A673 (cell line): ENCODE measurements at regions not wholly inside any gene's neighbourhood (a gene's known extent, or its start where the extent isn't known, plus 50 kb on each side); places are given as distances from the start of the nearest gene placed in this dataset.

Experiments
- BruUV-seq: library from RNA; stranded (reverse); fragments of 400-500 nt; replicated peaks from 2 replicates; lab custom pipeline; 2021; lab: Mats Ljungman, UMichigan
- CTCF ChIA-PET: fragments of 300-600 bp; sonication (Branson Sonifier 250); formaldehyde crosslinking; loops from one replicate; lab custom pipeline; 2022; ENCODE audit warnings: antibody characterized with exemption; lab: Charles Lee
- POLR2A ChIA-PET: fragments of 300-600 bp; sonication (Branson Sonifier 250); formaldehyde crosslinking; loops from one replicate; lab custom pipeline; 2022; ENCODE audit warnings: antibody characterized with exemption; ENCODE audit not compliant: low non-redundant PET; lab: Charles Lee
- DNase-seq: peaks from one replicate; pipeline ENCODE4 v3.0.0-alpha.2; 2015; ENCODE audit warnings: low spot score
- H3K27ac ChIP-seq: fragments of 200-600 bp; sonication (generic); 2 replicates; pipeline ENCODE4 v1.5.1; 2016; ENCODE audit warnings: mixed run types, low read depth, mild to moderate bottlenecking, mixed read lengths, antibody characterized with exemption, low read length; ENCODE audit not compliant: poor library complexity, severe bottlenecking
- H3K27me3 ChIP-seq: fragments of 200-600 bp; sonication (generic); replicated peaks from 2 replicates; pipeline ENCODE4 v1.6.1; 2017; ENCODE audit warnings: mixed run types, low read depth, mild to moderate bottlenecking, mixed read lengths, antibody characterized with exemption, low read length; ENCODE audit not compliant: insufficient read depth, poor library complexity
- H3K36me3 ChIP-seq: fragments of 200-600 bp; sonication (generic); 2 replicates; pipeline ENCODE4 v1.6.1; 2016; ENCODE audit warnings: mixed run types, mild to moderate bottlenecking, mixed read lengths, antibody characterized with exemption, low read length; ENCODE audit not compliant: insufficient read depth, poor library complexity, severe bottlenecking
- H3K4me1 ChIP-seq: fragments of 200-600 bp; sonication (generic); 2 replicates; pipeline ENCODE4 v1.6.1; 2017; ENCODE audit warnings: mixed run types, mild to moderate bottlenecking, mixed read lengths, antibody characterized with exemption, low read length; ENCODE audit not compliant: insufficient read depth, poor library complexity, severe bottlenecking
- H3K4me3 ChIP-seq: fragments of 200-600 bp; sonication (generic); 2 replicates; pipeline ENCODE4 v1.5.1; 2016; ENCODE audit warnings: low read depth, mixed run types, mild to moderate bottlenecking, mixed read lengths, low read length; ENCODE audit not compliant: poor library complexity, severe bottlenecking
- H3K9me3 ChIP-seq: fragments of 200-600 bp; sonication (generic); 2 replicates; pipeline ENCODE4 v1.6.1; 2016; ENCODE audit warnings: mixed run types, low read depth, mild to moderate bottlenecking, mixed read lengths, antibody characterized with exemption, low read length; ENCODE audit not compliant: poor library complexity, severe bottlenecking
- EZH2 ChIP-seq: fragments of 200-600 bp; sonication (generic); IDR thresholded peaks from 2 replicates; pipeline ENCODE4 v1.6.1; 2017; ENCODE audit warnings: borderline replicate concordance, low read depth, mild to moderate bottlenecking, mixed read lengths, antibody characterized with exemption, low read length; ENCODE audit not compliant: poor library complexity, severe bottlenecking
- intact Hi-C: fragments of 100-400 bp; cut with micrococcal nuclease; formaldehyde crosslinking; loops from one replicate; pipeline ENCODE4 v1.10.0; 2022; ENCODE audit not compliant: unreplicated experiment
- TF ChIP-seq, protein P1 (sequence below): fragments of 300-800, 200-600 bp; sonication (generic); conservative IDR thresholded peaks from 2 replicates; pipeline ENCODE4 v1.5.1; 2017; ENCODE audit warnings: low read depth, mild to moderate bottlenecking, antibody characterized with exemption, low read length, moderate library complexity, mixed read lengths

DNA sequence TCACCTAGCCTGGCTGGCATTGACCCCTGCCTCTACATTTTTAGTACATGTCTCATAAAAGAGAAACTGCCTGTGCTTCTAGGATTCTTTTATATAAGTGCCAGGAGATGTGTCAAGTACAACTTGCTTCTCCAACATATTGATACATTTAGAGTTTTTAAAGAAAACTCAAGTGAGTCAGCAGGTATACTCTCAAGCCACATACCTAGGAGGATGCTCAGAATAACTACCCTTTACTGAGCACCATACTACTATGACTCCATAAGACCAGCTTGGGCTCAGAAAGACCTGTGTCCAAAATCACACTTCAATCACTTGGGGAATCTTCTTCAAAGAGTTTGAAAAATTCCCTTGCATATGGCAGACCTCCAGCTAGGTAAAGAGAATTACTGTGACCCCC is 389.8 kb upstream of the SLC24A2 start:
- Histone ChIP-seq H3K9me3 (no peaks in the 10 kb centered on the region), H3K27ac (no peak overlapping the region), H3K4me3 (no peak overlapping the region), H3K27me3 (no peaks in the 10 kb centered on the region), H3K36me3 (no peaks in the 10 kb centered on the region), H3K4me1 (no peaks in the 10 kb centered on the region)
- intact Hi-C loops = no loop called here
- no peak for TF ChIP-seq EZH2
- TF ChIP-seq, protein P1, sequence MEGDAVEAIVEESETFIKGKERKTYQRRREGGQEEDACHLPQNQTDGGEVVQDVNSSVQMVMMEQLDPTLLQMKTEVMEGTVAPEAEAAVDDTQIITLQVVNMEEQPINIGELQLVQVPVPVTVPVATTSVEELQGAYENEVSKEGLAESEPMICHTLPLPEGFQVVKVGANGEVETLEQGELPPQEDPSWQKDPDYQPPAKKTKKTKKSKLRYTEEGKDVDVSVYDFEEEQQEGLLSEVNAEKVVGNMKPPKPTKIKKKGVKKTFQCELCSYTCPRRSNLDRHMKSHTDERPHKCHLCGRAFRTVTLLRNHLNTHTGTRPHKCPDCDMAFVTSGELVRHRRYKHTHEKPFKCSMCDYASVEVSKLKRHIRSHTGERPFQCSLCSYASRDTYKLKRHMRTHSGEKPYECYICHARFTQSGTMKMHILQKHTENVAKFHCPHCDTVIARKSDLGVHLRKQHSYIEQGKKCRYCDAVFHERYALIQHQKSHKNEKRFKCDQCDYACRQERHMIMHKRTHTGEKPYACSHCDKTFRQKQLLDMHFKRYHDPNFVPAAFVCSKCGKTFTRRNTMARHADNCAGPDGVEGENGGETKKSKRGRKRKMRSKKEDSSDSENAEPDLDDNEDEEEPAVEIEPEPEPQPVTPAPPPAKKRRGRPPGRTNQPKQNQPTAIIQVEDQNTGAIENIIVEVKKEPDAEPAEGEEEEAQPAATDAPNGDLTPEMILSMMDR = no peak
- CTCF ChIA-PET = interaction anchor here (0.6 kb wide), 1 partner anchor 12 kb away, joined by 5 read pairs; no protein-coding TSS in a partner anchor
- POLR2A ChIA-PET = no interaction called here
- DNase-seq = no peak
- BruUV-seq = no TSS peak

DNA sequence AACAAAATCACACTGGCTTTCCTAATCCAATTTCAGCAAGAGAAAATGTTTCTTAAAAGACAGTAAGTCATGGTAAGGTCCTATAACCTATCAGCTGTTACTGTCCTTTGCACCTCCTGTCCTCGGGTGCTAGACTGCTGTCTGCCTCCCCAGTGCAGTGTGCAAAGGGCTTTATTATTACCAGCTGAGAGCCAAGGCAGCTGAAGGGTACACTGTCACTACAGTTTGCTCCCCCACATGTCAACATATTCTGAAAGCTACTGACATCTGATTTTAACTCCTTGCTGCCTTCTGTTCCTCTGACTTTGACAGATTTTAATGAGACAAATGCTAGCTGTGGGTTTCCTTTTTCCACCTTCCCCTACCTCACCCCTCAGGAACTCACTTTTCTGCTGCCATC is 389.4 kb upstream of the SLC24A2 start:
- Histone ChIP-seq H3K27me3 (no peaks in the 10 kb centered on the region), H3K9me3 (no peaks in the 10 kb centered on the region), H3K27ac (no peak overlapping the region), H3K36me3 (no peaks in the 10 kb centered on the region), H3K4me1 (no peaks in the 10 kb centered on the region), H3K4me3 (no peak overlapping the region)
- BruUV-seq = no TSS peak
- no peak for DNase-seq
- ChIA-PET POLR2A (no interaction called here), CTCF (interaction anchor here (0.6 kb wide), 1 partner anchor 13 kb away, joined by 5 read pairs; no protein-coding TSS in a partner anchor)
- TF ChIP-seq, protein P1 = no peak
- no peak for TF ChIP-seq EZH2
- intact Hi-C loops = no loop called here

DNA sequence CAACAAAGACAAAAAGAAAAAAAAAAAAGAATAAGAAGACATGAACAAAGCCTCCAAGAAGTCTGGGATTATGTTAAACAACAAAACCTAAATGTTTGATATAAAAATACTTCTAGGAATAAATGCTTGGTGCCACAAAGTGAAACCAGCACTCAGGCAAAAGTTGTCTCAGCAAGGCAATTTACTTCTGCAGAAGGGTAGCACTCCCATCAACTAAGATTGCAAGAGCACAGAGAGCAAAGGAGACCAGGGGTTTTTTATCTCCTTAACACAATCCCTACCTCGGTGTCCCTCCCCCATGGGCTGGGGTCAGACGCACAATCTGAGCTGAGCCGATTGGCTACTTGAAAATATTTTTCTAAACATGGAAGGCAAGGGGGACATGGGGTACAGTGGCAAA is 381.3 kb upstream of the SLC24A2 start:
- no TSS peak for BruUV-seq

More for the DNA sequence above, 381.3 kb upstream of the SLC24A2 start:
- H3K27me3 ChIP-seq = no peaks in the 10 kb centered on the region
- DNase-seq = no peak
- POLR2A ChIA-PET = no interaction called here
- CTCF ChIA-PET = interaction anchor here (0.6 kb wide), 1 partner anchor 117 kb away, joined by 3 read pairs; no protein-coding TSS in a partner anchor
- no peaks in the 10 kb centered on the region for H3K4me1 ChIP-seq
- no peaks in the 10 kb centered on the region for H3K9me3 ChIP-seq
- intact Hi-C loops = no loop called here
- TF ChIP-seq, protein P1 = no peak
- no peak for TF ChIP-seq EZH2
- no peaks in the 10 kb centered on the region for H3K36me3 ChIP-seq
- no peak overlapping the region for H3K4me3 ChIP-seq
- H3K27ac ChIP-seq = no peak overlapping the region
